Stimulated activated CD8-positive, alpha-beta memory T cell treated with anti-CD3 and anti-CD28 coated beads, Interleukin-7, amount 100 ng/mL, for 24 hours (primary cell): ENCODE measurements at regions not wholly inside any gene's neighbourhood (a gene's known extent, or its start where the extent isn't known, plus 50 kb on each side); places are given as distances from the start of the nearest gene placed in this dataset.

Experiments used
- DNase-seq: peaks from one replicate; pipeline ENCODE4 v3.0.0-alpha.2; 2020; ENCODE audit warnings: low read depth

DNA sequence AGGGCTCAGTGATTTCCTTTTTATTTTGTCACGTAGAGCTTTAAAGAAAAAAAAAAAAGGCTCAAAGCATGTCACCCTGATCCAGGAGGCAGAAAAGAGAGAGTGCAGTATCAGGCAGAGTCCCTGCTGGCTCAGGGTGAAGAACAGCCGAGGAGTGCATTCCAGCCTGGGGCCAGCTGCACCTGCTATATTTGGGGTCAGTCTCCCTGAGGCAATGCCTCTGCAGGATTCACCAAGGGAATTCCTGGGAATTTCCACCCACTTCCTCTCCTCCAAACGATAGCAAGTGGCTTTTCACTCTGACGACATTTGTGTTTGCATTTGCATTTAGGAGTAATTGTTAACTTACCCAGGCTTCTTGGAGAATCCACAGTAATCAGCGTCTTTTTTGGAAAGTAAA, 202.9 kb upstream of the CTNNB1 start:
- DNase-seq = no peak

DNA sequence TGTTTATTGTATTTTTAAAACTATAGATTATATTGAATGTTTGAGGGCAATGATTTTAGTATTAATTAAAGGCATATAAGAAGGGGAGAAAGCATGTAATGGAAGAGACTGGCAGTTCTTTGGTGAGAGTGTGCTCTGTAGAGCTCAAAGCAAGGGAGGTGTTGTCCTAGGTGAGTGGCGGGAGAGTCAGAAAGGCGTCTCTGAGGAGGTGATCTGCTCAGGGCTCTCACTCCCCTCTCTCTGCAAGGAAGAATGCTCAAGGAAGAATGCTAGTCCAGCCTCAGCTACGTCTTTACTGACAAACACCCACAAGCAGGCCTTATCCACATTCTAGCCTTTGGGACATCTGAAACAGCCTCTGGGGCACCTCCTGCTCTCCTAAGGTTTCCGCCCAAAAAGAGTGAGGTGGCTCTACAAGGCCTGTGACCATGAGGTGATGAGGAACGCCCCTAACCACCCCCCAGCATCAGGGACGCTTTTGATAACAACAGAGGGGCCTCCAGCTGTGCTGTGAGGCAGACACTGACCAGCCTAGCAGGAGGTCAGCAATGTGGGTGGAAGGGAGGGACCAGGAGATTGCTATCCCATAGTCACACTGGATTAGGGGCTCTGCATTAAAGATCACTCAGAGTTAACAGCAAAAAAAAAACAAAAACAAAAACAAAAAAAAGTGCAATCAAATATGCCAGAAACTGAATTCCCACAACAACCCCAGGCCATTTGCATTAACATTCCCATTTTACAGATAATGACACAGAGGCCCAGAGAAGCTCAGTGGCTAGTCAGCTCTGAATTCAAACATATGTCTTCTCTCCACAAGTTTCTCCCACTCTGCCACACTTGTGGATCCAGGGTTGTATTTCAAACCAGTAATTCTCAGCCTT, 202.2 kb upstream of the CTNNB1 start:
- no peak for DNase-seq

DNA sequence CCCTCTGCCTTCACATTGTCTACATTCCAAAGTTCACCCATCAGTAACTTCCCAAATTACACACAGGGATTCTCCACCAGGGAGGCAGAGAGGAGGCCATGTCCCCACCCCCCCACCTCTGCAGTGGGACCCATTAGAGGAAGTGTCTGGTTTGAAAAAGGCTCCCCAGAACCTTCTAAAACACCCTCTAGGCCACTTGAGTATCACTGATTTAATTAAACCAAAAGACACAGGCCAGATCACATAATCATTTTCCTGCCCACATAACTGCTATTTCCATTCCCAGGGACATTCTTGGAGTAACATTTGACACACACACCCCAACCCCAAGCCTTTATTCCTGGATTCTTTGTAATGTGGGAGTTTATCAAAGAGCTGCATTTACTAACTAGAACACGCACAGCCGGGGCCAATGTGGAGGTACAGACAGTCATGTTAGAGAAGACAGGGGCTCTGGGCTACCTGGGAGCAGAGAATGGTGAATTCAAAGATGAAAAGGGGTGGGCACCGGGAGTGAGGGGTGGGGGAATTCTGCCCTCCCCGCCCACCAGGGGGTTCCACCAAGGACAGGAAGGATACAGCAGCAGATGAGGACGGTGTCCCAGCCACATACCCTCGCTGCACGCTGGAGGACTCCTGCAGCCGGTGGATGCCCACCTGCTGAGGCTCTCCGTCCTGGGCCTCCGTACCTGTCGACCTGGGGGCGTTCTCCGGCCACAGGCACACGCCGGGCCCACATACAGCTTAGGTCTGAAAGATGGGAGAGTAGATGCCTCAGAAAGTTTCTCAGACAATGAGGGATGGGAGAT, 201.4 kb upstream of the CTNNB1 start:
- no peak for DNase-seq

- DNase-seq = no peak
Measured at GRCh38 chr3:40999682-41000081, 199.6 kb upstream of the CTNNB1 start.

DNA sequence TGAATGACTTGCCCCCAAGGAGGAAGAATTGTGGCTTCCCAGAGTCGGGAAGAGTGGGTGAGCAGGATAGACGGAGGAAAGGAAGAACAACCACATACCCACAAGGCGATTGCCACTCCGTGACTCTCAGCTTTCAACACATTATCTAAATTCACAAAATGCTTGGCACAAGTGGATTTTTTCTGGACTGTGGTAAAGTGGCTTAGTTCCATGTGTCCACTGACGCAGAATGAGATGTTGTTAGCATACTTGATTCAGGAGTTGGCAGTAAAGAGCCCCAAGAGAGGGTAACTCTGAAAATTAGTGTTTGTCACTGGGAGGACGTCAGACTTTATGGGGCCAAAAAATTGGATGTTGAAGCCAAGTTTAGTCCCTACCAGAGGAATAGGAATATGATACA, 198.8 kb upstream of the CTNNB1 start:
- no peak for DNase-seq

GRCh38 chr3:41001556-41001955, 197.7 kb upstream of the CTNNB1 start:
- no peak for DNase-seq

DNA sequence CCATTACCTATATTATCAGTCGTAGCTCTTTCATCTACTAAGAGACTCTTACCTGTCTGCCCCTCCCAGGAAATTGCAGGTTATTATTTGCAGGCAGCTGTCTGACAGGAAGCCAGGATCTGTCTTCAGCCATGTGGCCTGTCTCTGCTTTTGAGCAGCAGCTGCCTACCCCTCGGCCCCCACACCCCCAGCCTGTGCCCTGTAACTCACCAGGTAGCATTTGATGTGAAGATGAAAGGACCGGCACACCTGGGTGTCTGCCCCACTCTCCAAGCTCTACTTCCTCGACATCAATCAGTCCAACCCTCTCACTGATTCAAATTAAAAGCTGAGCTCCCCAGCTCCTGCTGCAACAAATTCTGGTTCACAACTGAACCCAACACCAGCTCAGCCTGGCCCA, 197.2 kb upstream of the CTNNB1 start:
- no peak for DNase-seq

- DNase-seq = no peak
Measured at GRCh38 chr3:41007399-41007798, 191.9 kb upstream of the CTNNB1 start.

DNA sequence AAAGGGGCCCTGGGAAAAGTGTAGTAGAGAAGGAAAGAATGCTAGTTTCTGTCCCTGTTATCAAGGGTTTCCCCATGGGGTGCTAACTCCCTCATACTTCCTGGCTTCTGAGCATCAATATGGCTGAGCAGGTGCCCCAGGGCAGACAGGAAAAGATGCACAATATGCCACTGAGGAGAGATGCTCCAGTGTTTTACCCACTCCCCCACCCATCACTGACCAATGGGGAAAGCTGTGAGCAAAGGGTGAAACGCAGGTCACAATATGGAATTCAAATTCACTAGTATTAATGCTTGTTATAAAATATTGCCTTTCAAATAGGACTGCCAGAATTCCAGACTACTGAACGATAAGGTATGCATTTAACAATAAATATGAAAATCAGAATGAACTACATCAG, 187.5 kb upstream of the CTNNB1 start:
- DNase-seq = no peak

- DNase-seq = no peak
Measured at GRCh38 chr3:41018855-41019254, 180.4 kb upstream of the CTNNB1 start.

- DNase-seq = no peak
Measured at GRCh38 chr3:41024031-41024836, 175.1 kb upstream of the CTNNB1 start.

- no peak for DNase-seq
Measured at GRCh38 chr3:41026394-41027177, 172.7 kb upstream of the CTNNB1 start.

GRCh38 chr3:41029356-41029755, 169.9 kb upstream of the CTNNB1 start:
- DNase-seq = no peak

DNA sequence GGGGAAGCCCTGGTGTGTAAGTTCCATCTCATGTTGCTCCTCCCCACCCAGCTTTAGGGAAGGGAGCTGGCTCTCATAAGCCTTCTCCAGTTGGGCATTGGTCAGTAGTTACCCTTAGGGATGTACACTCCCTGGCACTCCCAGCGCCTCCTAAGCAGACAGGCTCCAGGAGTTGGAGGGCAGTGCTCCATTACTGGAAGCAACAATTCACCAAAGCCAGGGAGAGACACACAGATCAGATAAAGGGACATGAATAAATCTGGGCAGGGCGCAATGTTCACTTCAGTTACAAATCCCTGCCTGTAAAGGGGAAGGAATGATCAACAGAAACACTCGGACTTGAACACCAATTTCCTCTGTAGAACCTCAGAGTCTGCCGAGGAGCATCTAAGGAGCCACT, 169.1 kb upstream of the CTNNB1 start:
- DNase-seq = no peak

DNA sequence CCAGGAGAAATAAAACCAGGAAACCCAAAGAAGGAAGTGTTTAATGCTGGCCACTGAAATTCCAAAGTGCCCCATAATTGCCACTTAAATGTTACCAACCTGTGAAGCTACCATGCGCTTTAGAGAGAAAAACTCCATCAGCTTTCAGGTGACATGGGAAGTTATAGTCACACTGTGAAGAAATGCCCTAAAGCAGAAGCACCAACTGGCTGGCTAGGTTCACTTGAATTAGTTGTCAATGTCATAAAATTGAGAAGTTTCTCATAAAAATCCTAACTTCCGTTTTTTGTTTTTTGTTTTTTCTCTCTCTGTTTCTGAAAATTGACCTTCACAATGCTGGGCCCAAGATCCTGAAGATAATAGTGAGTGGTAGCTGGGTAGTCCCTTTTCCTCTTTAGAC, 167.9 kb upstream of the CTNNB1 start:
- no peak for DNase-seq

- no peak for DNase-seq
Measured at GRCh38 chr3:41033956-41034519, 165.3 kb upstream of the CTNNB1 start.

- DNase-seq = no peak
Measured at GRCh38 chr3:41035456-41036022, 163.8 kb upstream of the CTNNB1 start.

- no peak for DNase-seq
Measured at GRCh38 chr3:41037651-41038334, 161.5 kb upstream of the CTNNB1 start.

GRCh38 chr3:41040256-41040655, 159.0 kb upstream of the CTNNB1 start:
- DNase-seq = no peak

- DNase-seq = no peak
Measured at GRCh38 chr3:41041462-41041861, 157.8 kb upstream of the CTNNB1 start.
